Endothelial cell (in vitro differentiated cells): ENCODE measurements at regions not wholly inside any gene's neighbourhood (a gene's known extent, or its start where the extent isn't known, plus 50 kb on each side); places are given as distances from the start of the nearest gene placed in this dataset.
A peak's percentile ranks its signal among the peaks of the same experiment; 100 is the strongest.

Experiments
- DNase-seq: peaks from one replicate; pipeline ENCODE4 v3.0.0; 2021; ENCODE audit warnings: low spot score
- H3K27ac Mint-ChIP-seq: one replicate; pipeline ENCODE4 v1.8.0; 2021; ENCODE audit warnings: mixed read lengths, inconsistent platforms; ENCODE audit not compliant: unreplicated experiment
- H3K27me3 Mint-ChIP-seq: one replicate; pipeline ENCODE4 v1.8.0; 2021; ENCODE audit warnings: mild to moderate bottlenecking, moderate library complexity, mixed read lengths, inconsistent platforms; ENCODE audit not compliant: unreplicated experiment
- H3K36me3 Mint-ChIP-seq: one replicate; pipeline ENCODE4 v1.8.0; 2021; ENCODE audit warnings: mild to moderate bottlenecking, low read depth, mixed read lengths, inconsistent platforms; ENCODE audit not compliant: unreplicated experiment
- H3K4me1 Mint-ChIP-seq: one replicate; pipeline ENCODE4 v1.8.0; 2021; ENCODE audit warnings: mild to moderate bottlenecking, mixed read lengths, inconsistent platforms; ENCODE audit not compliant: unreplicated experiment
- H3K4me3 Mint-ChIP-seq: one replicate; pipeline ENCODE4 v1.8.0; 2021; ENCODE audit warnings: mild to moderate bottlenecking, mixed read lengths, inconsistent platforms; ENCODE audit not compliant: unreplicated experiment
- H3K9me3 Mint-ChIP-seq: one replicate; pipeline ENCODE4 v1.8.0; 2021; ENCODE audit warnings: mixed read lengths, inconsistent platforms; ENCODE audit not compliant: unreplicated experiment
- CTCF ChIP-seq: fragments of 200-600 bp; sonication (generic); IDR thresholded peaks from one replicate; pipeline ENCODE4 v1.5.0; 2021; ENCODE audit warnings: antibody characterized with exemption; ENCODE audit not compliant: unreplicated experiment

- peaks cover 3% of the 10 kb centered on the region for H3K36me3 Mint-ChIP-seq
Measured at GRCh38 chr6:215335-216034, 76.8 kb upstream of the DUSP22 start.

GRCh38 chr6:217048-217659 is 75.1 kb upstream of the DUSP22 start:
- H3K27me3 Mint-ChIP-seq, result peaks cover 10% of the 10 kb centered on the region
- no peaks in the 10 kb centered on the region for H3K4me1 Mint-ChIP-seq
- H3K27ac Mint-ChIP-seq, result no peak overlapping the region
- DNase-seq, result peak; percentile 55
- TF ChIP-seq CTCF, result peak; percentile 65
- H3K4me3 Mint-ChIP-seq, result no peak overlapping the region
- H3K9me3 Mint-ChIP-seq, result peaks cover 4% of the 10 kb centered on the region
- H3K36me3 Mint-ChIP-seq, result peaks cover 3% of the 10 kb centered on the region

More at GRCh38 chr6:215335-216034, 76.8 kb upstream of the DUSP22 start:
- Mint-ChIP-seq H3K9me3 (peaks cover 4% of the 10 kb centered on the region), H3K27me3 (peaks cover 12% of the 10 kb centered on the region), H3K27ac (no peak overlapping the region), H3K4me3 (no peak overlapping the region), H3K4me1 (no peaks in the 10 kb centered on the region)
- DNase-seq, result no peak
- no peak for TF ChIP-seq CTCF

- no peak overlapping the region for H3K27ac Mint-ChIP-seq
- H3K4me3 Mint-ChIP-seq, result no peak overlapping the region
- TF ChIP-seq CTCF, result no peak
- no peaks in the 10 kb centered on the region for H3K4me1 Mint-ChIP-seq
- H3K36me3 Mint-ChIP-seq, result peaks cover 3% of the 10 kb centered on the region
- DNase-seq, result no peak
- H3K27me3 Mint-ChIP-seq, result peaks cover 10% of the 10 kb centered on the region
- H3K9me3 Mint-ChIP-seq, result peaks cover 4% of the 10 kb centered on the region
Measured at GRCh38 chr6:218153-219018, 73.9 kb upstream of the DUSP22 start.

- no peak overlapping the region for H3K4me3 Mint-ChIP-seq
- no peak for TF ChIP-seq CTCF
- peaks cover 10% of the 10 kb centered on the region for H3K27me3 Mint-ChIP-seq
- H3K27ac Mint-ChIP-seq, result no peak overlapping the region
- no peaks in the 10 kb centered on the region for H3K36me3 Mint-ChIP-seq
- H3K4me1 Mint-ChIP-seq, result no peaks in the 10 kb centered on the region
- DNase-seq, result no peak
- H3K9me3 Mint-ChIP-seq, result no peaks in the 10 kb centered on the region
Measured at GRCh38 chr6:219019-219570, 73.2 kb upstream of the DUSP22 start.
